Activated naive CD8-positive, alpha-beta T cell treated with anti-CD3 and anti-CD28 coated beads, Interleukin-2, amount 50 U/mL, for 16 hours (primary cell): ENCODE measurements at regions not wholly inside any gene's neighbourhood (a gene's known extent, or its start where the extent isn't known, plus 50 kb on each side); places are given as distances from the start of the nearest gene placed in this dataset.

Source experiments
- DNase-seq: peaks from one replicate; pipeline ENCODE4 v3.0.0-alpha.2; 2020; ENCODE audit warnings: low read depth, low spot score

DNA sequence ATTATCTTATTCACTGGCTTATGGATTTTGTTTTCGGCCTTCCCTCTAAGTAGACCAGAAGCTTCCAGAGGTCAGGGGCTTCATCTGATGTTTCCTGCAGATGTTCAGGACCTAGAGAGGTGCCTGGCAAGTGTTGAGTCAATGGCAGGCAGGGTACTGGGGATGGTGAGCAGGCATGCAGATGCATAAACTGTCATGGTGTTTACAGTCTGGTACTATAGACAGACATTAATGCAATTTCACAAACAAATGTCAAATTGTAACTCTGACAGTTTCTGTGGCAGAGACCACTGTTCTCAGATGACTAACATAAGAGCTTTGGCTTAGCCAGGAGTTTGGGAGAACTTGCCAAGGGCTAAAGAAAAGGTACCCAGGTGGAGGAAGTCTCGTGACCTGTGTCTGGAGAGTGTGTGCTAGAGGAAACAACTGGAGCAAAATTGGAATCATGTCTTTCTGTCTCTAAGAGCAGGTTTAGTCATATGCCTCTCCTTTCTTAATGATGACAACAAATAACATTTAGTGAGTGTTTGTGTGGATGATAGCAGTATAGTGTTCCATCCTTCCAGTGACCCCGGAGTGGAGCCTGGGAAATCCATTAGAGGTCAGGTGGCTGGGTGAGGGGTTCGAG, 53.7 kb upstream of the TRAK1 start:
- no peak for DNase-seq

DNA sequence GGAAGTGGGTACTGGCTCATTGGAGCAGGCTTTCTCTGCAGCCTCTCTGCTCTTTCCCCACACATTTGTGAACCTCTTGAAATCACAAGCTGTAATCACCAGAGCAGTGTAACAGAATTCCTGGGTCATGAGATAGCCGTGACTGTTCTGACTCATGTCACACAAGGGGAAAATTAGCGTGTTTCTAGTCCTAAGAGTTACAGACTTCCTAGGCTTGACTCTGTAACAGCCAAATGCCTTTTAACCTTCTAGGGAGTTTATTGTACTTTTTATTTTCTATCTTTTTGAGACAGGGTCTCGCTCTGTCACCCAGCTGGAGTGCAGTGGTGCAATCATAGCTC, 54.7 kb upstream of the TRAK1 start:
- DNase-seq = no peak

DNA sequence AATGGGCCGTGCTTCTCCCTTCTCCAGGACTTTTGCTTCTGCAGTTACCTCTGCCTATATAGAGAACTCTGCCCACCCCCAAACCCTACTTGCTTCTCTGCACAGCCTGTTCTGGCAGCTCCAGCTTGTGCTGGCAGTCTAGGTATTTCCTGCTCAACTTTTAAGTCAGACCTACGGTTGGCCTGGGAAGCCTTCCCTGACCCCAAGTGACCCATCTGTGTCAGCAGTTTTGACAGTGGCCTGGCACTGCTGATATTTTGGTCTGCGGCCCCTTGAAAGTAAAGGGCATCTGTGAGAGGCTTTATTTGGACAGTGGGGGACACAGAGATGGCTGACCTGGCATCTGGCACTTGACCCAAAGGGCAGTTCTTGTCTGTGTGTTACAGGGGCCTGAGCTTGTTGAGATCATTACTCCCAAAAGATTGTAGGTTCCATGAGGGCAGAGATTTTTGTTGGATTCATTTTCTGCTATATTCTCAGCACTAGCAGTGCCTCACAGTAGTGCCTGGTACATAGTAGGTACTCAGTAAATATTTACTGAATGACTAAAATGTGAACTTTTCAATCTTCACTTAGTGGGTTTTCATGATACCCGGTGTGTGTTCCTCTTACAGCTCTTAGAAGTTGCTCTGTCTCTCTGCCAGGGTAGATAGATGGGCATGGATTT, 55.2 kb upstream of the TRAK1 start:
- DNase-seq = no peak

DNA sequence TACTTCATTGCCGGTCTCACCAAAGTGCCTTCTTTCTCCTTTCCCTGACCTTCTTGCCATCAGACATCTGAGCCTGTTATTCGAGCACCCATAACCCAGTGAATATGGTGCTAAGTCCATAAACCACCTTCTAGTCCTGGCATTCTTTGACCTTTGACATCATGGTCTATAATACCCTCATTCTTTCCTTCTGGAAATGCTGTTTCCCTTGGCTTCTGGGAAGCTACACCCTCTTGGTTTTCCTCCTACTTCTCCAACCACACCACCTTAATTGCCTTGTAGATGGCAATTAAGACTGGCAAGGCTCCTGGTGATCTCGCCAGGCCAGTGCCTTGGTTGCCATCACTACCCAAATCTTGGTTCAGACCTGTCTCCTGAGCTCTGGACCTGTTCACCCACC, 56.1 kb upstream of the TRAK1 start:
- DNase-seq = no peak

DNA sequence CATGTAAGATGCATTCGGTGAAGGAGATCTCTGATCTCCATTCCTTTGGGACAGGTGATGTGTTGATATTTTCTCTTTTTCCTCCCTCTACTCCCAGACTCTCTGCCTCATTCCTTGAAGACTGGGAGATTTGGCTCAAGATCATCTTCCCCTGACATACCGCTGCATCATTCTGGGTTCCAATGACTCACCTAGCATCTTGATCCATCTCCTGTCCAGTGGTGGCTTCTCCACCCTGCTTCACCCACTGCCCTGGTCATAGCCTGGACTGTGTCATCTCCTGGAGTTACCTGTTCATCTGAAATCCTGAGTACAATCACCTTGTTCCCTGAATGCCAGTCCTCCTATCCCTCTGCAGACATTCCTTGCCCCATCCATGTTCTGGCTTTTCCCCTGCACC, 57.4 kb upstream of the TRAK1 start:
- no peak for DNase-seq

DNA sequence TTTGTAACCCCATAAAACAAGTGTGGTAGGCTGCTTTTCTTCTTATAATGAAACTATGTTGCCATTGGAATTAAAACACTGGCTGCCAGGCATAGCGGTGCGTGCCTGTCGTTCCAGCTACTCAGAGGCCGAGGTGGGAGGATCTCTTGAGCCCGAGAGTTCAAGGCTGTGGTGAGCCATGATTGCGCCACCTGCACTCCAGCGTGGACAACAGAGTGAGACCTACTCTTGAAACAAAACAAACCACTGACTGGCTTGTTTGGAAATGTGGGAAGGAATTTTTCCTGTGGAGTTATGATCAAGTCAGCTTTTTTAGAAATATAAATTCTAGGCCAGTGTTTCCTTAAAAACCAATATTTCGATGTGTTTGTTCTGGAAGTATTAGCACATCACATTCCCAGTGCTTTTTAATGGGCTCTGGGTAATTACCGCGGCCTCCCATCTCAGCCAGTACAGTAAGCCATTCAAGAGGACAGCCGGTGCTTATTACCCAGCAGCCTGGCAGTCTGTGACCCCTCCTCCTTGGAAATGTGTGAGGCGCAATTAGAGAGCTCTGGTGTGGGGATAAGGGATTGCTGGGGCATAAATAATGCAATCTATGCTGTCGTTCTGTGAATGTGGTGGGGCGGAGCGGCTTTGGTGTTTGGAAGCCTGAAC, 58.3 kb upstream of the TRAK1 start:
- DNase-seq = no peak

DNA sequence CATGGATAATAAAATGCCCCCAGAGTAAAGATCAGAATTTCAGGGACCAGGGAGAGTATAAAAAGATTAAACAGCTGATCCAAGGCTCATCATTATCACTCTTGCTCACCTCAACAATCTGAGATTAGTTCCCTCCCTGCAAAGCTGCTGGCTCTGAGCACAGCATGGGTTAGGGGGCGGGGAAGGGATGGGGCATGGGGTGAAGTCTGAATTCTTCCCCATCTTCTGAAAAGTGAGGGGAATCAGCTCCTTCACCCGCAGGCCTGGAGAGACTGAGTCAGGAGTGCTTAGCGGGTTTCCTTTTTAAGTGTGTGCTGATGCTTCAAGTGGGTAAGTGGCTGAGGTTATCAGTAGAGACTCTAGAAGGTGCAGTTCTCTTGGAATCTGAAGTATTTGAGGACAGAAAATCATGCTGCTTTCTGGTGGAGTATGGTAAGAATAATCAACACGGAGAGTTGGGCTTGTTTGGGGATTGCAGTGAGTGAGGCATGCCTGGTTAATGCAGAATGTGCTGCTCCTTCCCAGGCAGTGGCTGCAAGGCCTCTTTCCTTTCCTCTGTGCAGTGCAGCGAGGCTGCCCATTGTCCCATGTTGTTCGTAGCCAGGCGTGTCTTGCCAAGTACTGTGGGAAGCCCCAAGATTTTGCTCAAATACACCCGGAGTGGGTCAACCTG, 59.2 kb upstream of the TRAK1 start:
- no peak for DNase-seq

DNA sequence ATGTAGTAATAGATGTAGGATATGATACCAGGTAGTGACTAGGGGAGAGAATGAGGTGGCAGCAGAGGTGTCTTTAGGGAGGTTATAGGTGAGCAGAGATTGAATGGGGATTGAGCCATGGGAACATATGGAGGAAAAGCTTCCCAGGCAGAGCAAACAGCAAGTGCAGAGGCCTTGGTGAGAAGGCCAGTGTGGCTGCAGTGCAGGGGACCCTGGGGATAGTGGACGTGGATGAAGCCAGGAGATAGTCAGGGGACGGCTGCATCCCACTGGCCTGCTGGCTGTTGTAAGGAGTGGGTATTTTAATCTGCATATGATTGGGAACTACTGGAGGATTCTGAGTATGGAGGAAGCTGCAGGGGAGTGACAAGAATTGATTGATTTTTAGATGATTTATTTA, 62.7 kb upstream of the TRAK1 start:
- no peak for DNase-seq

DNA sequence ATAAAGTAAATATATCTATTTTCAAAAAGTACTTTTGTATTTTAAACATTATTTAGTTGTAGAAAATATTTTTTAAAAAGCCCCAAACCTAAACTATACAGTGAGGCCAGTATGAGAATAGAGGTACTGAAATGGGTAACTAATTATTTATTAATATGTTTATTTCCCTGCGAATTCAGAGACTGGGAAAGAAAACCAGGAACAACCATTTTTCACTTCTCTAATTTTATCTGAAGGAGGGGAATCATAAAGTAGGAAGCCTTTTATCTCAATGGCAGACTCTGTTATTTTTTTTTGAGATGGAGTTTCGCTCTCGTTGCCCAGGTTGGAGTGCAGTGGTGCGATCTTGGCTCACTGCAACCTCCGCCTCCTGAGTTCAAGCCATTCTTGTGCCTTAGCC, 63.6 kb upstream of the TRAK1 start:
- no peak for DNase-seq

DNA sequence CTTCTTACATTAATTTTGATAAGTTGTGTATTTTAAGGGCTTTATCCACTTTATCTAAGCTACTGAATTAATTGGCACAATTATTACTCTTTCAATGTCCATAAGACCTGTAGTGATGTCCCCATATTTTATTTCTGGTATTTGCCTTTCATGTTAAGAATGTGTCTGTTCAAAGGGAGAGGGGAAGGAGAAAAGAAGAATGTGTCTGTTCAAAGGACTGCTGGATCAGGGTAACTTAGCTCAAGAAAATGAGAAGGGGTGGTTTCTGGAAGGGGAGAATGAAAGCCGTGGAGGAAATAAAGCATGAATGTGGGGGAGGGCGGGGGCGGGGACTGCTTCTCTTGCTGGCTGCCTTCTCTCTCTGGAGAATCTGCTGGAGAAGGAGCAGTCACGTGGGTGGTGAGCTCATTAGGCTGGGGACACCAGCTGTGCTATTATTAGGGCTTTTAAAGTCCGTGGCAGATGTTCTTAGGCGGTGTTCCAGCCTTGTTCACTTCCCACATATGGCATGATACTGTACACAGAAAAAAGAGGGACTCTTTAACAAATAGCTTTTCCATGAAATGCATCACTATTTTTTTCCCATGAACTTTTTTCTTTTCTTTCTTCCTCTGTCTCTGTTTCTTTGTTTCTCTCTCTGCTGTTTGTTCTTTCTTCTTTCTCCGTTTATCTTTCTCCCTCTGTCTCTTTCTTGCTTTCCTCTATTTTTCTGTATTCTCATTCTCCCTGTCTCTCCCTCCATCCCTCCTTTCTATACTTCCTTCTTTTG, 63.7 kb upstream of the ULK4 start:
- DNase-seq = no peak

DNA sequence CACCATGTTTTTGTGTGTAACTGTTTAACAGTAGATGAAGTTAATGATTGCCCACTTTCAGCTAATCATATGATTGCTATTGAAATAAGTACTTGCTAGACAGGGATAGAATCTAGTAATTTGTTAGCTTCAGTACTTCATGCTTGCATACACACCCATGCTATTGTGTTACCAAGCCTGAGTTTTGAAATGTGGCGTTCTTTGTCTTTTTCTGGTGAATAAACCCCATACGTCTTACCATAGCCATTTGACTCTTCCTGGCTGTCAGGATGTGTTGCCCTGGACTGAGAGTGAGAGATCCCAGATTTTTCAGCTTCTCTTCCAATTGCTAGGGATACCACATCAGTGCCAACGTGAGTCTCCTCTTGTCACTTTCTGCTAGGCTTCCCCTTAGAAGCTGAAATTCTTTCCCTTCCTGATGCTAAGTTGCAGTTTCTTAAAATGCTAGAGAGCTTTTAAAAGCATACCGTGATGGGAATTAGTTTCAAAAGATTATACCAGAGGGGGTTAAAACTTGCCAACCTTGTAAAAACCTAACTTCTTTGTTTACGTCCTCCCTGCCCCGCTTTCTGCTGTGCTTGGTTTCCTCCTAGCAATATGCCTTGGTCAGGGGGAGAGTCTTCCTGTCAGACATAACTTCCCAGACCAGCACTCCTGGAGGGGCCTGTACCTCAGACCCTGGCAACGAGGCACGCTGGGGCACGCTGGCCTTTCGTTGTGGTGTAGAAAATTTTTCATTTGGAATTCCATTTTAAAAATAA, 62.9 kb upstream of the ULK4 start:
- DNase-seq = no peak

DNA sequence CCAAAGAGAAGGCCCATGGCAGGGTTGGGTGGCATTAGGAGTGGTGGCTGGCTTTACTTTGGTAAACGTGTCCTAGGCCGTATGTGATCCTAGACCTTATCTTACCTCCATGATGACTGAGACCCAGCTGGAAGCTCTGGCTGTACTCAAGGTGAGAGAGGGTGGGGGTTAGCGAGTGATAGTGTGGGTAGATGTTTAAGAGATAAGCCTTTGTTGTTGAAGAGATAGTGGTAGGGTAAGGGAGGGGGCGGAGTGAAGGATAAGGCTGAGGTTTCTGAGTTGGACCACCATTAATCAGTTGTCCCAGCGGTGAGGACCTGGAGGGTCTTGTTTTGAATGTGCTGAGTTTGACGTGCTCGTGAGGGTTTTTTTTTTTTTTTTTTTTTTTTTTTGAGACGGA, 61.5 kb upstream of the ULK4 start:
- peak; percentile 17 for DNase-seq

DNA sequence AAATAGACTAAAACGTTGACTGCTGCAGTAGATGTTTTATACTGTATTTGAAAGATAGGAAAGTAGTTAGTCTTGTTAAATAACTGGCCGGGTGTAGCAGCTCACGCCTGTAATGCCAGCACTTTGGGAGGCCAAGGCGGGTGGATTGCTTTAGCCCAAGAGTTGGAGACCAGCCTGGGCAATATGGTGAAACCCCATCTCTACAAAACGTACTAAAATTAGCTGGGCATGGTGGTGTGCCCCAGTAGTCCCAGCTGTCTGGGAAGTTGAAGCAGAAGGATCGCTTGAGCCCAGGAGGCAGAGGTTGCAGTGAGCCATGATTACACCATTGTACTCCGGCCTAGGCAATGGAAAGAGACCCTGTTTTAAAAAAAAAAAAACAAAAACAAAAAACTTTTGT, 60.5 kb upstream of the ULK4 start:
- DNase-seq = no peak

DNA sequence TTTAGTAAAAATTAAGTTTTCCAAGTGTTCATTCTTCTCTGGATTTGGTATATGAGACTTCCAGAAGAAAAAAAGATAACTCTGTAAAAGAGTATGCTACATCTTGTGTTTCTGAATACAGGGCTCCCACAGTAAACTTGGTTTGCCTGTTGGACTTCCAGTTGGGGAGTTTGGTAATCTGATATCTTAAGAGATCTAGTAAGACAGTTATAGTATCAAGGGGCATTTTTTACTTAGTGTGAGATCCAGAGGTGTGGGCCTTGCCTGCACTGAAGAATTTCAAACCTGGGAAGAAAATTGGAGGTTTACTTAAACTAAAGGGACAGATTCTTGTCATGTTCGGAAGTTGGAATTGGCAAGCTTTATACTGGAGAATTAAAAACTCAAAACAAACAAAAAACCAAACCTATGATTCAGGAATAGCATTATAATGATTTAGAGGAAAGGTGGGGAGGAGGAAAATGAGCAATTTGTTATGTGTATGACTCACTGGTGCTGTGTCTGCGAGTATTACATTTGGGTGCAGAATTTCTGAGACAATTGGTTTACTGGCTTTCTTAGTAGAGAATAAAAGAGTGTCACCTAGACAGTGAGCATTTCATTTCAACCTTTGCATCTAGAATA, 58.9 kb upstream of the ULK4 start:
- no peak for DNase-seq

DNA sequence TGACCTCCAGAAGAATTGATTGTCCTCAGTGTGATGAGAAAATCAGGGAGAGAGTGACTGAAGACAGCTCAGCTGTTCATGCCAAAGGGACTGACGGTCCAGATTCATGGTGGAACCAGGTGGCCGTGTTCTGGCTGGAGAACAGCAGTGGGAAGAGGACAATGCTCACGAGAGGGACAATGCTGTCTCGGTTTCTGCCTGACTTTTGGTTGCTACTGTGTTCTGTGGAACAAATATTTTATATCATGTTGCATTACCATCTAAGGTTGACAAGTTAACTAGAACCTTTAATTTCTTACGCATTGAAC, 58.0 kb upstream of the ULK4 start:
- DNase-seq = no peak

DNA sequence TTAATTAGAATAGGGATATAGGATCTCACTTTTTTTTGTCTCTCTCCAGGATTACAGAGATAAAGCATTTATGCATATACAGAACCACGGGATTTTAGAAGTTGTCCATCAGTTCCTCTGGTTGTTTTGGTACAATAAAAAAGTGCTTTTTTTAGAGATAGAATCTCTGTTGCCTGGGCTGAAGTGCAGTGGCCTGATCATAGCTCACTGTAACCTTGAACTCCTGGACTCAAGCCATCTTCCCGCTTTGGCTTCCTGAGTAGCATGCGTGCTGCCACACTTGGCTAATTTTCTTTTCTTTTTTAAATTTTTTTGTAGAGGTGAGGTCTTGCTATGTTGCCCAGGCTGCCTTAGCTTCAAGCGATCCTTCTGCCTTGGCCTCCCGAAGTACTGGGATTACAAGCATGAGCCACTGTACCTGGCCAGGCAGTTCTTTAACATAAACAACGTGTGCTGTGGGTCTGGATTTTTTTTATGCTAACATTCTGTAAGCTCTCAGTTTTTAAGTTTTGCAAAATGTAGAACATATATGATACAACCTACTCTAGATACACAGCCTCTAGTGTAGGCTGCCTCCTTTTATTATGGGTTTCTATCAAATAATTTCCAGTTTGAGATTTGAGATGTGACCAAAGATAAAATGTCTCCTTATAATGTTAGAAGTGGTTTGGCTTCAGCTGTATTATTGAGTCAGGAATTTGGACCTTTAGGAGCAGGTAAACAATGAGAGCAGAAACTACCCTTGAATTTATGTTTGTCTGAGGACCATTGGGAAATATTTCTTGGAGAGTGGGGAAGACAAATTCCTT, 57.4 kb upstream of the ULK4 start:
- DNase-seq = no peak

DNA sequence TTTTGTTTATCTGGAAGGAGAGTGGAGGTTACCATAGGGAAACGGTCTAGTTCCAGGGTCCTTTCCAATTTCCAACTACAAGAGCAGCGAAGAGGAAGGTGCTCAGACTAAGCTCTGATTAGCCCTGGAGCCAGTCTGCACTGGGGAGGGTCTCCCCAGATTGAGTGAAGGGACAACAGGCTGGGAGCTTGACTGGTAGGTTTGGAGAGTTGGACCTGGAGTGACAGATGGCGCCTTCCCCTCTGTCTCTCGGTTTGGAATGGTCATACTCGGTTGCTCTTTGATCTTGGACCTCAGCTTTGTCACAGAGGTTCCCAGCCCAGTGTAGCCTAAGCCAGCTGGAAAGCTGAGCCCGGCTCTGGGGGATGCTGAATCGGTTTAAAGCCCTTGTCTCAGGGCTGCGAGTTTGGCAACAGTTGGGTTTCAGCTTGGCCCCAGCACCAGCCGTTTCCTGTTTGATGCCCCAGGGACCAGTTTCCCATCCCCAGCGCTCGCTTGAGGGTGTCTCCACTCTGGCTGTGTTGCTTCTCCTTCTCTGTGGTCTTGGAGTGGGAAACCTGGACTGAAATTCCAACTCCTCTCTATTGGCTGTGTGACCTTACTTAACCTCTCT, 53.1 kb upstream of the ULK4 start:
- no peak for DNase-seq

DNA sequence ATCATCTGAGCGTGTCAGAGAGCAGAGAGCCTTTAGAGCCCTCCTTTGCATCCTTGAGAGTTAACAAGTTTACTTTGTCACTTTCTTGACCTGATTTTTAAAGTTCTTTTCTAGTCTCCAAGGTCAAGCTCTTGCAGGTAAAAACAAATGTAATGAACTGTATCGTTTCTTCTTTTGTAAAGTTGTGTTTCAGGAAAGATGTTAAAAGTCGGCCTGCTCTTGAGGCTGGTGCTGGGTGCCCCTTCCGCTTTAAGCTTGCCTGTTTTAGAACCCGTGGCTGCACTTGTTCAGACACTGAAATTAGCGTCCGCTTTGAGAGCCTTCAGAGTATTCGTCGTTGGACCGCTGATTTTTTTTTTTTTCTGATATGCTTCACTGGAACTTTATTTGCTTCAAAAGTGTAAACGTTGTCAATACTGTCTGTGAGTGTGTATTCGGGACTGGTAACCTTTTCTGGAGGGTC, 52.6 kb upstream of the ULK4 start:
- no peak for DNase-seq

DNA sequence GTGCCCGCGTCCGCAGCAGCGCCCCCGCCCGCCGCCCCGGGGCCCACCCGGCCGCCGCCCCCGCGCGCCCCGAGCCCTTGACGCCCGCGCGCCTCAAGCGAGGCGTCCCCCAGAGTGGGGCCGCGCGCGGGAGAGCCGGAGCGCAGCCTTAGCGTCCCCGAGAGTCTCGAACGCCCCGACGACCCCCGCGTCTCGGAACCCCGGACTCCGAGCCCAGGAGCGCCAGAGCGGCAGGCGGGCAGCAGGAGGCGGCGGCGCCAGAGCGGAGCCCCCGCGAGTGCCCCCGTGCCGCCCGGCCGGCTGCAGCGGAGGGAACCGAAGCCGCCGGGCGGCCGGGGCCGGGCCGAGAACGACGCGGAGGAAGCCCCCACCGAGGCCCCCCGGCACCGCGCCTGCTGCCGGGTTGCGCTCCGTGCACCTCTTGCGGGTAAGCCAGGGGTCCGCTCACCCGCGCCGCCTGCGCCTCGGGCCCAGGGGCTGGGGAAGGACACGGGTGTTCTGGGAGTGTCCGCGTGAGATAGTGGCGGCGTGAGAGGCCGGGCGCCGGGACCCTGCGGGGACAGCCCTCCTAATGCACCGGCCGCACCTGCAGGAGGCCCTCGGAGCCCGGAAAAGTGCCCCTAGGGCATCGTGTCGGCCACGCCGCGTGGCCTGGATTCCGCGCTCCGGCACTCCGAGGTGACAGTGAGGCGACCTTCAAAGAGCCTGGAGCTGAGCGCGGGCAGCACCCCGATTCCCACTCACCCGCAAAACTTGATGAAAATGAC, 52.0 kb upstream of the ULK4 start:
- no peak for DNase-seq
